Fibroblast of villous mesenchyme (primary cell): ENCODE measurements at regions not wholly inside any gene's neighbourhood (a gene's known extent, or its start where the extent isn't known, plus 50 kb on each side); places are given as distances from the start of the nearest gene placed in this dataset.
A peak's percentile ranks its signal among the peaks of the same experiment; 100 is the strongest.

Experiments used
- DNase-seq: peaks from one replicate; pipeline ENCODE4 v3.0.0-alpha.2; 2010; ENCODE audit warnings: low read depth
- H3K4me3 ChIP-seq: 2 replicates; pipeline ENCODE4 v1.5.1; 2011; ENCODE audit warnings: low read depth, mild to moderate bottlenecking, low read length
- TF ChIP-seq, protein P1 (sequence below): IDR thresholded peaks from 2 replicates; pipeline ENCODE4 v1.5.1; 2012; ENCODE audit warnings: low read depth, mild to moderate bottlenecking, low read length; ENCODE audit not compliant: insufficient read depth

GRCh38 chr5:89232139-89232603, 349.2 kb upstream of the MEF2C start:
- no peak overlapping the region for H3K4me3 ChIP-seq
- TF ChIP-seq, protein P1, sequence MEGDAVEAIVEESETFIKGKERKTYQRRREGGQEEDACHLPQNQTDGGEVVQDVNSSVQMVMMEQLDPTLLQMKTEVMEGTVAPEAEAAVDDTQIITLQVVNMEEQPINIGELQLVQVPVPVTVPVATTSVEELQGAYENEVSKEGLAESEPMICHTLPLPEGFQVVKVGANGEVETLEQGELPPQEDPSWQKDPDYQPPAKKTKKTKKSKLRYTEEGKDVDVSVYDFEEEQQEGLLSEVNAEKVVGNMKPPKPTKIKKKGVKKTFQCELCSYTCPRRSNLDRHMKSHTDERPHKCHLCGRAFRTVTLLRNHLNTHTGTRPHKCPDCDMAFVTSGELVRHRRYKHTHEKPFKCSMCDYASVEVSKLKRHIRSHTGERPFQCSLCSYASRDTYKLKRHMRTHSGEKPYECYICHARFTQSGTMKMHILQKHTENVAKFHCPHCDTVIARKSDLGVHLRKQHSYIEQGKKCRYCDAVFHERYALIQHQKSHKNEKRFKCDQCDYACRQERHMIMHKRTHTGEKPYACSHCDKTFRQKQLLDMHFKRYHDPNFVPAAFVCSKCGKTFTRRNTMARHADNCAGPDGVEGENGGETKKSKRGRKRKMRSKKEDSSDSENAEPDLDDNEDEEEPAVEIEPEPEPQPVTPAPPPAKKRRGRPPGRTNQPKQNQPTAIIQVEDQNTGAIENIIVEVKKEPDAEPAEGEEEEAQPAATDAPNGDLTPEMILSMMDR: no peak
- no peak for DNase-seq

GRCh38 chr5:89230178-89230577, 347.2 kb upstream of the MEF2C start:
- TF ChIP-seq, protein P1: no peak
- no peak overlapping the region for H3K4me3 ChIP-seq
- no peak for DNase-seq

DNA sequence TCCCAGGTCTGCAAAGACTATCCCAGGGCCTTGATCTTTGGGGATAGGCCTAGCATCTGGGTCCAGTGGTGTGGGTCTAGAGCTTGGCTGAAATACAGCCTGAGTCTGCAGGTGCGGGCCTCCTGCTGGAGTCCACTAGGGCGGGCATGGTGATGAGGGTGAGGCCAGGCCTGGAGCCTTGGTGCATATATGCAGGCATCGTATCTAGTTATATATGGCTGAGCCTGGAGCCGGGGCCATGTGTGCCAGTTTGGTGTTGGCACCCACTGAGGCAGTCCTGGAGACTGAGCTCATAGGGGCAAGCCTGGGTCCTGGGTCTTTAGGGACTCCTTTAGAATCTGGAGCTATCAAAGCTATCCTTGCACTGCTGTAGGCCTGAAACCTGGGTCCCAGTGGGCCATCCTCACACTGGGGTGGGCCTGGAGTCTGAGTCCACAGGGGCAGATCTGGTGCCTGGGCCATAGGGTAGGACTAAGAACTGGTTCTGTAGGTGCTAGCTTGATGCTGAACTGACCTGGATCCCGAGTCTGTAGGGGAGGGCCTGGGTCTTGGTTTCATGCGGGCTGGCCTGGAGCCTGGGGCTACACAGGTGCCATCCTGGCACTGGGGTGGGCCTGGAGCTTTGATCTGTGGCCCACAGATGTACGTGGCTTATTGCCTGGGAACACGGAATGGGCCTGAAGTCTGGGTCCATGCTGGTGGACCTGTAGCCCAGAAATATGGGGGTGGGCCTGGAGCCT, 346.5 kb upstream of the MEF2C start:
- TF ChIP-seq, protein P1: no peak
- no peak overlapping the region for H3K4me3 ChIP-seq
- no peak for DNase-seq

GRCh38 chr5:89228355-89228754, 345.4 kb upstream of the MEF2C start:
- no peak for DNase-seq
- no peak overlapping the region for H3K4me3 ChIP-seq
- TF ChIP-seq, protein P1: no peak

- no peak for DNase-seq
- no peak overlapping the region for H3K4me3 ChIP-seq
- TF ChIP-seq, protein P1: no peak
Observed at GRCh38 chr5:89218364-89218763, 335.4 kb upstream of the MEF2C start.

DNA sequence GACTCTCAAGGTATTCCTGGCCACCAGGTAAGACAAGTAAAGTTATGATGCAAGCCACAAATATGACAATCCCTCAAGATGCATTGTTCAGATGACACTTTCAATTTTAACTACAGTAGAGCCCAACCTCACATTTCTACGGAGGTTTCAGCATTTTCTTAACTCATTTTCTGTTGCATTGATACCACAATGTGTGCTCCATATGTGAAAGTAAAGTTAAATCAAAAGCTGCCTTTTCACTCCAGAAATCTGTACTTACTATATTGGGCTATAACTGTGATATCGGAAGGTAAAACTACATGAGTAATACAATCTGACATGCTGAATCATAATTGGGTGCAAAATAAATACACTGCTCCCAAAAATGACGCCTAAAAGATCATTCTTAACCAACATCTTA, 333.6 kb upstream of the MEF2C start:
- no peak overlapping the region for H3K4me3 ChIP-seq
- TF ChIP-seq, protein P1: no peak
- DNase-seq: no peak

DNA sequence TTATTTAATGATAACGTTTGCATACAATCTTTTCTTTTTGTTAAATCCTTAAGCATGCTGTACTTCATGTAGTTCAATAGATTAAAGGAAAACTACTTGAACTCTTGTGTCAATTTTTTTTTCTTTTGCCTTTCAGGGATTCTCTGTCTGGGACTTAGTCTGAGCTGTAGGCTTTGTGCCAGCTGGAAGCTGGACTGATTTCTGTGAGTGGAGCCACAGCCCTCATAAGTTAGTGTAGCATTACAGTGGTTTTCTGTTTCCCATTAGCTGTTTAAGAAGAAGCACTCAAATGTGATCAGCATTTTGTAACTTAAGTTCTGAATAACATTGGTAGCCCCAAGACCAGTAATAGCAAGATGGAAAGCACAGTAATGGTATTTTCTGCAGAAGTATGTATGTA, 330.6 kb upstream of the MEF2C start:
- DNase-seq: peak; percentile 35
- H3K4me3 ChIP-seq: no peak overlapping the region
- TF ChIP-seq, protein P1: no peak
